Mesothelial cell of epicardium (in vitro differentiated cells): ENCODE measurements at regions not wholly inside any gene's neighbourhood (a gene's known extent, or its start where the extent isn't known, plus 50 kb on each side); places are given as distances from the start of the nearest gene placed in this dataset.

Experiments used
- DNase-seq, 2 experiments: peaks; one replicate each; pipeline ENCODE4 v3.0.0; 2021; ENCODE audit warnings: low spot score in 2 of 2; ENCODE audit not compliant: unreplicated experiment in 2 of 2
- H3K27ac Mint-ChIP-seq: 2 replicates; pipeline ENCODE4 v1.8.0; 2021; ENCODE audit warnings: mixed read lengths
- H3K27me3 Mint-ChIP-seq: 2 replicates; pipeline ENCODE4 v1.8.0; 2021; ENCODE audit warnings: low read depth, mixed read lengths
- H3K36me3 Mint-ChIP-seq: 2 replicates; pipeline ENCODE4 v1.8.0; 2021; ENCODE audit warnings: mixed read lengths
- H3K4me1 Mint-ChIP-seq: 2 replicates; pipeline ENCODE4 v1.8.0; 2021; ENCODE audit warnings: mixed read lengths
- H3K4me3 Mint-ChIP-seq: 2 replicates; pipeline ENCODE4 v1.8.0; 2021; ENCODE audit warnings: mild to moderate bottlenecking, moderate library complexity, mixed read lengths
- H3K9me3 Mint-ChIP-seq: 2 replicates; pipeline ENCODE4 v1.8.0; 2021; ENCODE audit warnings: mixed read lengths
- TF ChIP-seq, protein P1 (sequence below): fragments of 200-600 bp; sonication (generic); IDR thresholded peaks from one replicate; pipeline ENCODE4 v1.5.0; 2021; ENCODE audit warnings: antibody characterized with exemption; ENCODE audit not compliant: unreplicated experiment

DNA sequence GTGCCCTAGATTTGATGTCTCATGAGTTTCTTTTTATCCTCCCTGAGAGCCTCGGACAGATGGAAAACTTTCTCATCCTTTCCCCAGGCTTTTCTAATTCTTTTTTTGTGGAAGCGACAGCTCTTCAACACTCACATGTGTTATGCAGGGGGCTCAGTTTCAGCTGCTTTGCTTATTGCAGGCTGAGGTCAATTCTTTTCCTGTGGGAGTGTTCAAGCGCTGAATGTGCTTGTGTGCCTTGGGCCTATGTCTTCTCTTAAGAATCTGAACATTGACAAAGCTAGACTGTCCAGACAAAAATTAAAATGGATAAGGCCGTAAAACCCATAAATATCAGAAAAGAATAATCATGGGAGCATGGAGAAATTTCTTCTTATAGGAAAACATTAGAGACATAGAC, 125.2 kb upstream of the STEAP4 start:
- Mint-ChIP-seq H3K27me3 (no peaks in the 10 kb centered on the region), H3K4me3 (no peak overlapping the region), H3K9me3 (no peaks in the 10 kb centered on the region), H3K4me1 (peaks cover 15% of the 10 kb centered on the region), H3K27ac (peak overlapping the region; percentile 54), H3K36me3 (no peaks in the 10 kb centered on the region)
- no peak for DNase-seq
- TF ChIP-seq, protein P1, sequence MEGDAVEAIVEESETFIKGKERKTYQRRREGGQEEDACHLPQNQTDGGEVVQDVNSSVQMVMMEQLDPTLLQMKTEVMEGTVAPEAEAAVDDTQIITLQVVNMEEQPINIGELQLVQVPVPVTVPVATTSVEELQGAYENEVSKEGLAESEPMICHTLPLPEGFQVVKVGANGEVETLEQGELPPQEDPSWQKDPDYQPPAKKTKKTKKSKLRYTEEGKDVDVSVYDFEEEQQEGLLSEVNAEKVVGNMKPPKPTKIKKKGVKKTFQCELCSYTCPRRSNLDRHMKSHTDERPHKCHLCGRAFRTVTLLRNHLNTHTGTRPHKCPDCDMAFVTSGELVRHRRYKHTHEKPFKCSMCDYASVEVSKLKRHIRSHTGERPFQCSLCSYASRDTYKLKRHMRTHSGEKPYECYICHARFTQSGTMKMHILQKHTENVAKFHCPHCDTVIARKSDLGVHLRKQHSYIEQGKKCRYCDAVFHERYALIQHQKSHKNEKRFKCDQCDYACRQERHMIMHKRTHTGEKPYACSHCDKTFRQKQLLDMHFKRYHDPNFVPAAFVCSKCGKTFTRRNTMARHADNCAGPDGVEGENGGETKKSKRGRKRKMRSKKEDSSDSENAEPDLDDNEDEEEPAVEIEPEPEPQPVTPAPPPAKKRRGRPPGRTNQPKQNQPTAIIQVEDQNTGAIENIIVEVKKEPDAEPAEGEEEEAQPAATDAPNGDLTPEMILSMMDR: no peak

DNA sequence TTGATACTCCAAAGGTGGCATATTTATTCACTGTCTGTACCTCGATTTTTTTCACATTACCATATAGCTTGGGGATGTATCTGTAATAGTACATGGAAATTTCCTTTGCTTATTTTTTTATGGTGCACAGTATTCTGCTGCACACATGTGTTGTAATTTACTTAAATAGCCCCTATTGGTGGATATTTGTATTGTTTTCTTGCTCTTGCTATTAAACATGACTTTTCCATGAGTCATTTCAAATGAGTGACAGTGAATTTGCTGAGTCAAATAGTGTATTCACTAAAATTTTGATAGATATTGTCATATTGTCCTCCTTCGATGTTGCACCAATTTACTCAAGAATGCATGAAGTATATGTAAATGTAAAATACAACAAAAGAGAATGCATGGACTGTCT, 122.7 kb upstream of the STEAP4 start:
- Mint-ChIP-seq H3K27ac (no peak overlapping the region), H3K36me3 (no peaks in the 10 kb centered on the region), H3K4me1 (peaks cover 15% of the 10 kb centered on the region), H3K4me3 (no peak overlapping the region), H3K9me3 (no peaks in the 10 kb centered on the region), H3K27me3 (no peaks in the 10 kb centered on the region)
- TF ChIP-seq, protein P1: peak; percentile 41
- no peak for DNase-seq

DNA sequence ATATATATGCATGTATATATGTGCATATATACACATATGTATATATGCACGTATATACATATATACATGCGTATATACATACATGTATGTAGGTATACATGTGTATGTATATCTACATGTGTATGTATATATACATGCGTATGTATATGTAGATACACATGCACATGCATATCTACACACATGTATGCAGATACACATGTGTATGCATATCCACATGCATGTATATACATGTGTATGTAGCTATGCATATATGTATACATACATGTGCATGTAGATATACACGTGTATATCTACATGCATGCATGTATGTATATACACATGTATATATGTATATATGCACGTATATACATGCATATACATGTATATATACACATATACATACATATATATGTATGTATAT, 95.8 kb upstream of the STEAP4 start:
- Mint-ChIP-seq H3K27me3 (no peaks in the 10 kb centered on the region), H3K9me3 (peaks cover 4% of the 10 kb centered on the region), H3K36me3 (no peaks in the 10 kb centered on the region), H3K4me3 (no peak overlapping the region), H3K27ac (no peak overlapping the region), H3K4me1 (peaks cover 4% of the 10 kb centered on the region)
- DNase-seq: no peak
- TF ChIP-seq, protein P1: no peak

DNA sequence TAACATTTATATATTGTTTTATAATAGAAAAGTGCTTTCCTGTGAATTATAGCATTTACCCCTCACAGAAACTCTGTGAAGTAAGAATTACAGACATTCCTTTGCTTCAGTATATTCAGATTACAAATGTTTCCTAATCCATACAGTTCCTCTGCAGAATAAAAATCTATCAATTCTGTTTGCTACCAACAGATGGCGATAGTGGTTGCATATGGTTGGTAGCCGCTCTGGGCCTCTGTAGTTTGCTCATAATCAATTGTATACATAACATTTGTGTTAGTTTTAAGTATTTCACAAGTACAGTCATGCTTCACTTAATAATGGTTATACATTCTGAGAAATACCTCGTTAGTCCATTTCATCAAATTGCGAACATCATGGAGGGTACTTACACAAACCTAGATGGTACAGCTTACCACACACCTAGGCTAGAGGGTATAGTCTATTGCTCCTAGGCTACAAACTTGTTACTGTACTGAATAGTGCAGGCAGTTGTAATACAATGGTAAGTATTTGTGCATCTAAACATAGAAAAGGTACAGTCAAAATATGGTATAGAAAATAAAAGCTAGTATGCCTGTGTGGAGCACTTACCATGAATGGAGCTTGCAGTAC, 94.4 kb upstream of the STEAP4 start:
- peaks cover 4% of the 10 kb centered on the region for H3K4me1 Mint-ChIP-seq
- H3K27ac Mint-ChIP-seq: no peak overlapping the region
- H3K27me3 Mint-ChIP-seq: no peaks in the 10 kb centered on the region
- DNase-seq: no peak
- no peaks in the 10 kb centered on the region for H3K36me3 Mint-ChIP-seq
- H3K9me3 Mint-ChIP-seq: no peaks in the 10 kb centered on the region
- H3K4me3 Mint-ChIP-seq: no peak overlapping the region
- TF ChIP-seq, protein P1: no peak

DNA sequence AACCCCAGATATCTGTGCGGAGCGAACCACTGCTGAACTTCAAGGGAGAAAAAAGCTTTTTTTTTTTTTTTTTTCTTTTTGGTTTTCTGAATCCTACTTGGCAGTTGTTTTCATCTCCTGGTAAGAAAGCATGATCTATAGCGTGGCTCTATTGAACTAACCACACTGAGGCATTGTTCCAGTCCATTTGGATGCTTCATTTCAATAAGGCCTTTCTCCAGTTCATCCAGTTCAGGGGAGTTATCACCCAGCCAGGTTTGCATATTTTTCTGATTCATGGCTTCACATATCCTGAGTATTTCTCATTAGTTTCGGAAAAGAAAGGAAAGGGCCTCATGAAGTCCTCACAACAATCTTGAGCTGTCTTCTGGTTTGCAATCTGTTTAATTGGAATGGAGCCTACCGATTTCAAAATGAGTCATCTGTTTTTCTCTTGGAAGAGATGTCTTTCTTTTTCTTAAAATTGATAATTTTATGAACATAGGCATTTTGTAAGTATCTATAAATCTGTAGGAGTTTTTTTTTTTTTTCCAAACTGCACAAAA, 93.1 kb upstream of the STEAP4 start:
- H3K27me3 Mint-ChIP-seq: no peaks in the 10 kb centered on the region
- no peaks in the 10 kb centered on the region for H3K9me3 Mint-ChIP-seq
- no peaks in the 10 kb centered on the region for H3K36me3 Mint-ChIP-seq
- peaks cover 4% of the 10 kb centered on the region for H3K4me1 Mint-ChIP-seq
- no peak for DNase-seq
- no peak overlapping the region for H3K27ac Mint-ChIP-seq
- TF ChIP-seq, protein P1: no peak
- H3K4me3 Mint-ChIP-seq: no peak overlapping the region
